ENCODE measurements at regions not wholly inside any gene's neighbourhood (a gene's known extent, or its start where the extent isn't known, plus 50 kb on each side); places are given as distances from the start of the nearest gene placed in this dataset.

DNA sequence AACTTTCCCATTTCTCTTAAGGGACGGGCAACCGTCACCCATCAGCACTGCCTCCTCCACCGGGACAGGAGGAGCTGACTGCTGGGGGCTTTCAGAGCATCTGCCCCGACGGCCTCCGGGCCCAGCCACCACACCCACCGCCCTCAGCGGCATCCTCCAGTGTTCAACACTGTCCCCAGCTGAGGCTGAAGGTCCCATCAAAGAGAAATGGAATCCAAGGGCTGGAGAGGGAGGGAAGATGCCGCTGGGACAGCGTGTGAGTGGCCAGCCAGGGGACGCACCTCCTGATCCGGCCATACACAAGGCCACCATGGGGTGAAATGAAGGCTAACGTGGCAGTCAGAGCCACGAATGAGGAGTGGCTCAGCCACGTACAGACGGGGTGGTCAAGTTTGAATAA, 153.6 kb upstream of the PPP2R2D start:
- Histone ChIP-seq H3K9ac (no peak overlapping the region), H3K4me3 (IDR thresholded peaks at IDR 0.05; ENCODE audit: insufficient read depth, low read depth, low read length) (no peak overlapping the region), H3K27me3 (ENCODE audit: insufficient read depth, low read depth) (peaks cover 3% of the 10 kb centered on the region; the same call in 1 of the 2 replicates), H3K79me2 (ENCODE audit: insufficient read depth, low read depth) (no peaks in the 10 kb centered on the region), H3K27ac (no peak overlapping the region), H3K36me3 (ENCODE audit: insufficient read depth) (no peaks in the 10 kb centered on the region), H2AFZ (ENCODE audit: low read depth) (no peak overlapping the region), H4K20me1 (ENCODE audit: insufficient read depth) (no peaks in the 10 kb centered on the region), H3K4me2 (no peak overlapping the region), H3K4me1 (ENCODE audit: low read depth, poor library complexity, severe bottlenecking) (no peaks in the 10 kb centered on the region)
- TF ChIP-seq, protein P1, sequence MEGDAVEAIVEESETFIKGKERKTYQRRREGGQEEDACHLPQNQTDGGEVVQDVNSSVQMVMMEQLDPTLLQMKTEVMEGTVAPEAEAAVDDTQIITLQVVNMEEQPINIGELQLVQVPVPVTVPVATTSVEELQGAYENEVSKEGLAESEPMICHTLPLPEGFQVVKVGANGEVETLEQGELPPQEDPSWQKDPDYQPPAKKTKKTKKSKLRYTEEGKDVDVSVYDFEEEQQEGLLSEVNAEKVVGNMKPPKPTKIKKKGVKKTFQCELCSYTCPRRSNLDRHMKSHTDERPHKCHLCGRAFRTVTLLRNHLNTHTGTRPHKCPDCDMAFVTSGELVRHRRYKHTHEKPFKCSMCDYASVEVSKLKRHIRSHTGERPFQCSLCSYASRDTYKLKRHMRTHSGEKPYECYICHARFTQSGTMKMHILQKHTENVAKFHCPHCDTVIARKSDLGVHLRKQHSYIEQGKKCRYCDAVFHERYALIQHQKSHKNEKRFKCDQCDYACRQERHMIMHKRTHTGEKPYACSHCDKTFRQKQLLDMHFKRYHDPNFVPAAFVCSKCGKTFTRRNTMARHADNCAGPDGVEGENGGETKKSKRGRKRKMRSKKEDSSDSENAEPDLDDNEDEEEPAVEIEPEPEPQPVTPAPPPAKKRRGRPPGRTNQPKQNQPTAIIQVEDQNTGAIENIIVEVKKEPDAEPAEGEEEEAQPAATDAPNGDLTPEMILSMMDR (conservative IDR thresholded peaks at IDR 0.05; ENCODE audit: low read depth, low read length) = no peak

DNA sequence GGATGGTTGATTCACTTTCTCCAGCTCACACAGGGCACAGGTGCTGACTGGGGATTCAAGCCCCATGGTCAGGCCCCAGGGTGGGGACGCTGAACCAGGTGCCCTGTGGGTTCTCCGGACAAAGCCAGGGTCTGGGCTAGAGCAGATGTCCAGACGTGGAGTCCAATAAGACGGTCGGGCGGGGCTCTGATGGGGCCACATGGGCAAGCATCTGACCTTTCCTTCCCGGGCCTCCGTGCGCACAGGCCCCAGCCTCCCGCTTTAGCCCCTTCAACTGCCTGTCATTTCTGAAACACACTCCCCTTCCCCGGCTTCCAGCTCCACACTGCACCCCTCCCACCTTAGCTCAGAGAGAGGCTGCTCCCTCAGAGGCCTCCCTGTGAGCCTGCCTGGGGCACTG, 153.0 kb upstream of the PPP2R2D start:
- no peak overlapping the region for H3K9ac ChIP-seq
- peaks cover 7% of the 10 kb centered on the region; the same call in 1 of the 2 replicates for H3K27me3 ChIP-seq (ENCODE audit: insufficient read depth, low read depth)
- H3K79me2 ChIP-seq (ENCODE audit: insufficient read depth, low read depth) = no peaks in the 10 kb centered on the region
- TF ChIP-seq, protein P1 (conservative IDR thresholded peaks at IDR 0.05; ENCODE audit: low read depth, low read length) = no peak
- no peaks in the 10 kb centered on the region for H4K20me1 ChIP-seq (ENCODE audit: insufficient read depth)
- H3K4me3 ChIP-seq (IDR thresholded peaks at IDR 0.05; ENCODE audit: insufficient read depth, low read depth, low read length) = no peak overlapping the region
- no peak overlapping the region for H3K27ac ChIP-seq
- H3K4me1 ChIP-seq (ENCODE audit: low read depth, poor library complexity, severe bottlenecking) = no peaks in the 10 kb centered on the region
- no peaks in the 10 kb centered on the region for H3K36me3 ChIP-seq (ENCODE audit: insufficient read depth)
- H3K4me2 ChIP-seq = no peak overlapping the region
- H2AFZ ChIP-seq (ENCODE audit: low read depth) = no peak overlapping the region

DNA sequence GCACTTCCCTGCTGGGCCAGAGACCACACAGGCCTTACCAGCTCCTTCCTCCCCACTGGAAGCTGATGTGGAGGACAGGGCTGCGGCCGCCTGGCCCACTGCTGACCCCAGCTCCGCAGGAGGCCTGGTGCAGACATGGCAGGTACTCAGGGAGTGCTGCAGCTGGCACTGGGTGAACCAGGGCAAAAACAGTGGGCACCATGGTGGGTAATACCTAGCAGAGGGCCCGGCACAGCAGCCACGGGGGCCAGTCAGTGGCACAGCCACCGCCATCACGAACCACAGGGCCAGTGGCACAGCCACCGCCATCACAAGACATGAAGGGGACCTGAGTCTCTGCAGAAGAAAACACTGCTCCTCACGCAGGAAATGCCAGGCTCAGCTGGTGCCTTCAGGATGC, 152.6 kb upstream of the PPP2R2D start:
- H3K4me1 ChIP-seq (ENCODE audit: low read depth, poor library complexity, severe bottlenecking) = no peaks in the 10 kb centered on the region
- H3K27ac ChIP-seq = no peak overlapping the region
- no peaks in the 10 kb centered on the region for H4K20me1 ChIP-seq (ENCODE audit: insufficient read depth)
- no peaks in the 10 kb centered on the region for H3K36me3 ChIP-seq (ENCODE audit: insufficient read depth)
- no peaks in the 10 kb centered on the region for H3K79me2 ChIP-seq (ENCODE audit: insufficient read depth, low read depth)
- no peak overlapping the region for H2AFZ ChIP-seq (ENCODE audit: low read depth)
- no peak overlapping the region for H3K4me3 ChIP-seq (IDR thresholded peaks at IDR 0.05; ENCODE audit: insufficient read depth, low read depth, low read length)
- H3K4me2 ChIP-seq = no peak overlapping the region
- peaks cover 9% of the 10 kb centered on the region; the same call in 1 of the 2 replicates for H3K27me3 ChIP-seq (ENCODE audit: insufficient read depth, low read depth)
- TF ChIP-seq, protein P1 (conservative IDR thresholded peaks at IDR 0.05; ENCODE audit: low read depth, low read length) = no peak
- no peak overlapping the region for H3K9ac ChIP-seq

DNA sequence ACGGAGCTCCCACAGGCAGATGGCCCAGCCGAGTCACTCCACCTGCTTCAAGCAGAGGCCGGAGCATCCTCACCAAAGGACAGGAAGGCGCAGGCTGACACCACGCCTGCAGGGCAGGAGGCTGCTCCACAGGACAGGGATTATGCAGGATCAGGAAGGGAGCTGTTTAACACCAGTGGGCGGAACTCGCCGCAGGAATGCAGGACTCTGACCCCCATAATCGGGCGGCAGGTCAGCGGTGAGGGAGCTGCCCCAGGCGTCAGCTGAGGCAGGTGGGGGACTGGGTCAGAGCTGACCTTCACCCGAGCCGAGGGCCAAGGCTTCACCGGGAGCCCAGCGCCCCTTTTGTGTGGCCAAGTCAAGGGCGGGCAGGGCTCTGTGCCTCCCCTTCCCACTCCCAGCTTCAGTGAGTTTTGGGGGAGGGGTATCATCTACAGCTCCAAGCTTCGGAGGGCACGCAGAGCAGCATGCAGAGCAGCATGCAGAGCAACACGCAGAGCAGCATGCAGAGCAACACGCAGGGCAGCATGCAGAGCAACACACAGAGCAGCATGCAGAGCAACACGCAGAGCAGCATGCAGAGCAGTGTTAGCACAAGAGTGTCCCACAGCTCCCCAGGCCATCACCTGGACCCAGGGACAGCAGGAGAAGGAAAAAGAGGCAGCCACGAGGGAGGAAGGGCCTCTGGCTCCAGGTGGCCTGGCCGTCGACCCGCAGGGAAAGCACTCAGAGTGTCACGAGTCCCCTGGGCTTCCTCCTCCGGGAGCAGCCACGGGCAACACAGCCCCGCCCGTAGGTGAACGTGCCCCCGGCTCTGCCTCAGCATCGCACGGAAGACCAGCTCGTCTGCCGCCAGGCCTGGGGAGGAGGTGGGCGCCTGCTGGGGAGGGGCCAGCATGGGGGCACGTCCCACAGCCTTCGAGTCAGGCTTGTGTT, 151.7 kb upstream of the PPP2R2D start:
- no peaks in the 10 kb centered on the region for H4K20me1 ChIP-seq (ENCODE audit: insufficient read depth)
- no peak overlapping the region for H2AFZ ChIP-seq (ENCODE audit: low read depth)
- TF ChIP-seq, protein P1 (conservative IDR thresholded peaks at IDR 0.05; ENCODE audit: low read depth, low read length) = no peak
- H3K36me3 ChIP-seq (ENCODE audit: insufficient read depth) = no peaks in the 10 kb centered on the region
- H3K79me2 ChIP-seq (ENCODE audit: insufficient read depth, low read depth) = no peaks in the 10 kb centered on the region
- H3K4me1 ChIP-seq (ENCODE audit: low read depth, poor library complexity, severe bottlenecking) = no peaks in the 10 kb centered on the region
- no peak overlapping the region for H3K9ac ChIP-seq
- H3K27ac ChIP-seq = no peak overlapping the region
- no peak overlapping the region for H3K4me3 ChIP-seq (IDR thresholded peaks at IDR 0.05; ENCODE audit: insufficient read depth, low read depth, low read length)
- H3K4me2 ChIP-seq = no peak overlapping the region
- peaks cover 10% of the 10 kb centered on the region; the same call in 1 of the 2 replicates for H3K27me3 ChIP-seq (ENCODE audit: insufficient read depth, low read depth)
